Smooth muscle cell (in vitro differentiated cells): ENCODE measurements at regions not wholly inside any gene's neighbourhood (a gene's known extent, or its start where the extent isn't known, plus 50 kb on each side); places are given as distances from the start of the nearest gene placed in this dataset.

Experiments used
- DNase-seq: peaks from one replicate; lab custom pipeline; 2025; ENCODE audit not compliant: unreplicated experiment; lab: John Stamatoyannopoulos, UW
- H2AFZ ChIP-seq: fragments of 200-600 bp; sonication (generic); 2 replicates; pipeline ENCODE4 v1.6.0; 2016; ENCODE audit warnings: antibody characterized with exemption, low read depth, mild to moderate bottlenecking
- H3F3A ChIP-seq: fragments of 200-600 bp; sonication (generic); 2 replicates; pipeline ENCODE4 v1.6.0; 2017; ENCODE audit warnings: antibody characterized with exemption, low read depth
- H3K27ac ChIP-seq: fragments of 200-600 bp; sonication (generic); 2 replicates; pipeline ENCODE4 v1.5.1; 2016; ENCODE audit warnings: low read depth, mild to moderate bottlenecking
- H3K27me3 ChIP-seq: fragments of 200-600 bp; sonication (generic); 2 replicates; pipeline ENCODE4 v1.6.1; 2016; ENCODE audit warnings: low read depth, mild to moderate bottlenecking
- H3K36me3 ChIP-seq: fragments of 200-600 bp; sonication (generic); 2 replicates; pipeline ENCODE4 v1.5.1; 2016; ENCODE audit warnings: low read depth
- H3K4me1 ChIP-seq: fragments of 200-600 bp; sonication (generic); 2 replicates; pipeline ENCODE4 v1.5.1; 2016; ENCODE audit warnings: low read depth
- H3K4me2 ChIP-seq: fragments of 200-600 bp; sonication (generic); 2 replicates; pipeline ENCODE4 v1.6.0; 2016; ENCODE audit warnings: mild to moderate bottlenecking
- H3K4me3 ChIP-seq: fragments of 200-600 bp; sonication (generic); 2 replicates; pipeline ENCODE4 v1.5.1; 2016; ENCODE audit warnings: mild to moderate bottlenecking
- H3K79me2 ChIP-seq: fragments of 200-600 bp; sonication (generic); 2 replicates; pipeline ENCODE4 v1.6.0; 2016; ENCODE audit warnings: low read depth, mild to moderate bottlenecking
- H3K9ac ChIP-seq: fragments of 200-600 bp; sonication (generic); 2 replicates; pipeline ENCODE4 v1.6.0; 2016; ENCODE audit warnings: low read depth
- H3K9me3 ChIP-seq: fragments of 200-600 bp; sonication (generic); replicated peaks from 2 replicates; pipeline ENCODE4 v1.5.1; 2016; ENCODE audit warnings: low read depth
- H4K20me1 ChIP-seq: fragments of 200-600 bp; sonication (generic); 2 replicates; pipeline ENCODE4 v1.6.0; 2016; ENCODE audit warnings: low read depth
- CTCF ChIP-seq: fragments of 200-600 bp; sonication (generic); IDR thresholded peaks from 2 replicates; pipeline ENCODE4 v1.5.1; 2017; ENCODE audit warnings: borderline replicate concordance, mild to moderate bottlenecking, antibody characterized with exemption; ENCODE audit not compliant: insufficient read depth, poor library complexity, severe bottlenecking
- WGBS: methylation state at CpG from one replicate; pipeline ENCODE4 v1.1.7; 2016; ENCODE audit warnings: low lambda C conversion rate; 5-methylcytosine and 5-hydroxymethylcytosine counted together

- H3K79me2 ChIP-seq, result no peaks in the 10 kb centered on the region
- TF ChIP-seq CTCF, result no peak
- no peak overlapping the region for H3K4me2 ChIP-seq
- no peak overlapping the region for H3K4me3 ChIP-seq
- H3K36me3 ChIP-seq, result no peaks in the 10 kb centered on the region
- no peaks in the 10 kb centered on the region for H3F3A ChIP-seq
- 84% methylated on average over 5 of the region's 5 CpGs for WGBS
- no peak overlapping the region for H3K27ac ChIP-seq
- no peaks in the 10 kb centered on the region for H3K27me3 ChIP-seq
- H3K9ac ChIP-seq, result no peak overlapping the region
- no peaks in the 10 kb centered on the region for H3K9me3 ChIP-seq
- no peak overlapping the region for H2AFZ ChIP-seq
- no peak for DNase-seq
- H3K4me1 ChIP-seq, result no peaks in the 10 kb centered on the region
- H4K20me1 ChIP-seq, result no peaks in the 10 kb centered on the region
Measured at GRCh38 chr14:38129705-38130104, 78.0 kb upstream of the SSTR1 start.

GRCh38 chr14:38134416-38135030 lies 73.2 kb upstream of the SSTR1 start:
- no peak overlapping the region for H3K4me2 ChIP-seq
- DNase-seq, result no peak
- H3K4me1 ChIP-seq, result no peaks in the 10 kb centered on the region
- H3K9ac ChIP-seq, result no peak overlapping the region
- H4K20me1 ChIP-seq, result no peaks in the 10 kb centered on the region
- no peak overlapping the region for H2AFZ ChIP-seq
- TF ChIP-seq CTCF, result no peak
- 94% methylated on average over 10 of the region's 10 CpGs for WGBS
- no peaks in the 10 kb centered on the region for H3F3A ChIP-seq
- H3K36me3 ChIP-seq, result no peaks in the 10 kb centered on the region
- no peaks in the 10 kb centered on the region for H3K27me3 ChIP-seq
- no peak overlapping the region for H3K27ac ChIP-seq
- H3K4me3 ChIP-seq, result no peak overlapping the region
- no peaks in the 10 kb centered on the region for H3K79me2 ChIP-seq
- no peaks in the 10 kb centered on the region for H3K9me3 ChIP-seq

GRCh38 chr14:38135106-38135867 lies 72.4 kb upstream of the SSTR1 start:
- no peak overlapping the region for H3K27ac ChIP-seq
- no peaks in the 10 kb centered on the region for H3K79me2 ChIP-seq
- no peaks in the 10 kb centered on the region for H3K4me1 ChIP-seq
- H4K20me1 ChIP-seq, result no peaks in the 10 kb centered on the region
- no peak overlapping the region for H3K4me3 ChIP-seq
- no peaks in the 10 kb centered on the region for H3K9me3 ChIP-seq
- no peaks in the 10 kb centered on the region for H3K27me3 ChIP-seq
- no peaks in the 10 kb centered on the region for H3K36me3 ChIP-seq
- no peak overlapping the region for H3K4me2 ChIP-seq
- 85% methylated on average over 5 of the region's 5 CpGs for WGBS
- no peak overlapping the region for H2AFZ ChIP-seq
- no peak for TF ChIP-seq CTCF
- no peak overlapping the region for H3K9ac ChIP-seq
- DNase-seq, result no peak
- no peaks in the 10 kb centered on the region for H3F3A ChIP-seq
